ENCODE measurements at regions not wholly inside any gene's neighbourhood (a gene's known extent, or its start where the extent isn't known, plus 50 kb on each side); places are given as distances from the start of the nearest gene placed in this dataset.

DNA sequence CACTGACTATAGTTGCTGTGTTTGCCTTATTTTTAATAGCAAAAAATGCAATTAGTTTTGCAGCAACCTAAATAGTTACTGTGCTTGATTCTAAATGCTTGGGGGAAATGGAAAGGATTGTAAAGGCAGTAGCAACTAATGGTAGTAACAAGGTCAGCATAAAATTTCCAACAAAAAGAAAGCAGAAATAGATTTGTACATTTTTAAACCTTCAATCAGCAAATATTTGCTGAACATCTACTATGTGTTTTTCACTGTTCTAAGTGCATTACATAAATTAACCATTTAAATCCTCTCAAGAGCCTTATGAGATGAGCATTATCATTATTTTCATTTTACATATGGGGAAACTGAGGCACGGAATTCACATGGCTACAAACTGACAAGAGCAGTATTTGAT is 308.0 kb upstream of the UBE2E3 start:
- TF ChIP-seq POLR2A (IDR thresholded peaks at IDR 0.05; ENCODE audit: low read depth, low read length) (no peak), POLR2AphosphoS5 (IDR thresholded peaks at IDR 0.05; ENCODE audit: low read depth, low read length) (no peak), TAF1 (IDR thresholded peaks at IDR 0.05; ENCODE audit: borderline replicate concordance, low read depth, low read length) (no peak)
